ENCODE measurements at regions not wholly inside any gene's neighbourhood (a gene's known extent, or its start where the extent isn't known, plus 50 kb on each side); places are given as distances from the start of the nearest gene placed in this dataset.
"Not testable (repeated sequence)": the region's sequence is repeated elsewhere in the genome, so short reads cannot be mapped to it uniquely, and the experiment has no call there.

- no peak for DNase-seq (ENCODE audit: low spot score)
Observed at GRCh38 chr2:72031346-72032110, 116.1 kb downstream of the CYP26B1 start.

- DNase-seq (ENCODE audit: low spot score): no peak
Observed at GRCh38 chr2:72028996-72029395, 118.7 kb downstream of the CYP26B1 start.

- no peak for DNase-seq (ENCODE audit: low spot score)
Observed at GRCh38 chr2:72028351-72028995, 119.2 kb downstream of the CYP26B1 start.

GRCh38 chr2:72027426-72028161, 120.1 kb downstream of the CYP26B1 start:
- DNase-seq (ENCODE audit: low spot score): no peak

- DNase-seq (ENCODE audit: low spot score): no peak
Observed at GRCh38 chr2:72026819-72027425, 120.7 kb downstream of the CYP26B1 start.

GRCh38 chr2:72024451-72025175, 123.0 kb downstream of the CYP26B1 start:
- no peak for DNase-seq (ENCODE audit: low spot score)

- no peak for DNase-seq (ENCODE audit: low spot score)
Observed at GRCh38 chr2:72023678-72024390, 123.8 kb downstream of the CYP26B1 start.

GRCh38 chr2:72021371-72021770, 126.3 kb downstream of the CYP26B1 start:
- not testable (repeated sequence) for DNase-seq (ENCODE audit: low spot score)

- DNase-seq (ENCODE audit: low spot score): no peak
Observed at GRCh38 chr2:72015266-72015665, 132.4 kb downstream of the CYP26B1 start.

GRCh38 chr2:72014831-72015230, 132.8 kb downstream of the CYP26B1 start:
- no peak for DNase-seq (ENCODE audit: low spot score)

GRCh38 chr2:72013726-72014125, 133.9 kb downstream of the CYP26B1 start:
- no peak for DNase-seq (ENCODE audit: low spot score)

- DNase-seq (ENCODE audit: low spot score): no peak
Observed at GRCh38 chr2:72012886-72013574, 134.6 kb downstream of the CYP26B1 start.

GRCh38 chr2:72011791-72012190, 135.9 kb downstream of the CYP26B1 start:
- DNase-seq (ENCODE audit: low spot score): no peak

GRCh38 chr2:72011370-72011689, 136.3 kb downstream of the CYP26B1 start:
- no peak for DNase-seq (ENCODE audit: low spot score)

GRCh38 chr2:72010647-72011369, 136.9 kb downstream of the CYP26B1 start:
- no peak for DNase-seq (ENCODE audit: low spot score)

GRCh38 chr2:72008608-72009007, 139.1 kb downstream of the CYP26B1 start:
- no peak for DNase-seq (ENCODE audit: low spot score)

- no peak for DNase-seq (ENCODE audit: low spot score)
Observed at GRCh38 chr2:72007402-72007801, 140.3 kb downstream of the CYP26B1 start.

- no peak for DNase-seq (ENCODE audit: low spot score)
Observed at GRCh38 chr2:72006188-72006736, 141.4 kb downstream of the CYP26B1 start.

- DNase-seq (ENCODE audit: low spot score): no peak
Observed at GRCh38 chr2:72004976-72005375, 142.7 kb downstream of the CYP26B1 start.

Data from activated CD4-positive, alpha-beta T cell treated with anti-CD3 and anti-CD28 coated beads, Interleukin-2, Interleukin-4, amounts not matched to agents 100 ng/mL and 50 ng/mL, durations not matched to agents 16 hours and 8 hours (primary cell).